Transverse colon (tissue), 4 donors: ENCODE measurements at regions not wholly inside any gene's neighbourhood (a gene's known extent, or its start where the extent isn't known, plus 50 kb on each side); places are given as distances from the start of the nearest gene placed in this dataset.

ENCODE experiments used
- DNase-seq: peaks from one replicate; pipeline ENCODE4 v3.0.0-alpha.2; 2019
- H3K27ac ChIP-seq, 4 donors: fragments of 200-600 bp; sonication (generic); 2 replicates each; pipeline ENCODE4 v1.5.1; 2016 to 2018; ENCODE audit warnings: inconsistent platforms in 4 of 4
- H3K27me3 ChIP-seq: fragments of 200-600 bp; sonication (generic); 2 replicates; pipeline ENCODE4 v1.5.1; 2017; ENCODE audit warnings: inconsistent platforms
- H3K36me3 ChIP-seq, 4 donors: fragments of 200-600 bp; sonication (generic); 2 replicates each; pipeline ENCODE4 v1.5.1; 2017 to 2019; ENCODE audit warnings: inconsistent platforms in 4 of 4
- H3K4me1 ChIP-seq, 4 donors: fragments of 200-600 bp; sonication (generic); 2 replicates each; pipeline ENCODE4 v1.5.1; 2017 to 2020; ENCODE audit warnings: inconsistent platforms in 4 of 4
- H3K4me3 ChIP-seq, 4 donors: fragments of 200-600 bp; sonication (generic); 1 replicate in 1 of 4; 2 replicates in 3 of 4; pipeline versions ENCODE4 v1.5.1 to v1.6.1; 2017 to 2019; ENCODE audit warnings: inconsistent platforms in 4 of 4
- H3K9me3 ChIP-seq, 2 donors: fragments of 200-600 bp; sonication (generic); 2 replicates each; pipeline ENCODE4 v1.5.1; 2017 to 2019; ENCODE audit warnings: inconsistent platforms in 2 of 2
- EP300 ChIP-seq: sonication (generic); formaldehyde crosslinking; IDR thresholded peaks from one replicate; pipeline ENCODE4 v1.6.1; 2017; ENCODE audit warnings: antibody characterized with exemption, low read depth
- POLR2A ChIP-seq: fragments of 450-650 bp; IDR thresholded peaks from one replicate; pipeline ENCODE4 v1.6.1; 2016; ENCODE audit warnings: antibody characterized with exemption, mild to moderate bottlenecking, moderate library complexity
- POLR2AphosphoS5 ChIP-seq, 3 donors: sonication (generic); formaldehyde crosslinking; IDR thresholded peaks; one replicate each; pipeline ENCODE4 v1.6.1; 2016; ENCODE audit warnings: antibody characterized with exemption in 3 of 3
- WGBS, 2 donors: methylation state at CpG; one replicate each; pipeline ENCODE4 v1.1.5; 2018; ENCODE audit warnings: low coverage in 1 of 2; 5-methylcytosine and 5-hydroxymethylcytosine counted together
- in situ Hi-C, 4 donors: fragments of 200-750 bp; cut with MboI; loops; one replicate each; pipeline versions ENCODE4 v1.15.0 to v1.15.1; 2017; ENCODE audit warnings: low sequenced_read_pairs in 3 of 4, low pct_ligation_motif_present in 1 of 4, low pct_unique_long_range_greater_than_20kb in 1 of 4
- intact Hi-C: fragments of 100-400 bp; cut with DNase I; formaldehyde crosslinking; loops from one replicate; pipeline ENCODE4 v1.15.1; 2023; ENCODE audit warnings: low total_unique reads
- TF ChIP-seq, protein P1 (sequence below), 5 experiments: fragments of 200-600 bp in 3 of 5; fragments of 450-650 bp in 2 of 5; sonication (generic) in 3 of 5; IDR thresholded peaks; 1 replicate in 2 of 5; 2 replicates in 3 of 5; pipeline ENCODE4 v1.5.1; 2016 to 2017; ENCODE audit warnings: antibody characterized with exemption in 5 of 5, inconsistent platforms in 3 of 5, mild to moderate bottlenecking in 2 of 5, moderate library complexity in 1 of 5

- in situ Hi-C loops, result no loop called here
Observed at GRCh38 chr1:191589536-191589935, 568.7 kb upstream of the RGS18 start.

GRCh38 chr1:191590578-191590977 is 567.7 kb upstream of the RGS18 start:
- no peaks in the 10 kb centered on the region for H3K9me3 ChIP-seq
- H3K4me1 ChIP-seq, result no peaks in the 10 kb centered on the region
- TF ChIP-seq, protein P1, sequence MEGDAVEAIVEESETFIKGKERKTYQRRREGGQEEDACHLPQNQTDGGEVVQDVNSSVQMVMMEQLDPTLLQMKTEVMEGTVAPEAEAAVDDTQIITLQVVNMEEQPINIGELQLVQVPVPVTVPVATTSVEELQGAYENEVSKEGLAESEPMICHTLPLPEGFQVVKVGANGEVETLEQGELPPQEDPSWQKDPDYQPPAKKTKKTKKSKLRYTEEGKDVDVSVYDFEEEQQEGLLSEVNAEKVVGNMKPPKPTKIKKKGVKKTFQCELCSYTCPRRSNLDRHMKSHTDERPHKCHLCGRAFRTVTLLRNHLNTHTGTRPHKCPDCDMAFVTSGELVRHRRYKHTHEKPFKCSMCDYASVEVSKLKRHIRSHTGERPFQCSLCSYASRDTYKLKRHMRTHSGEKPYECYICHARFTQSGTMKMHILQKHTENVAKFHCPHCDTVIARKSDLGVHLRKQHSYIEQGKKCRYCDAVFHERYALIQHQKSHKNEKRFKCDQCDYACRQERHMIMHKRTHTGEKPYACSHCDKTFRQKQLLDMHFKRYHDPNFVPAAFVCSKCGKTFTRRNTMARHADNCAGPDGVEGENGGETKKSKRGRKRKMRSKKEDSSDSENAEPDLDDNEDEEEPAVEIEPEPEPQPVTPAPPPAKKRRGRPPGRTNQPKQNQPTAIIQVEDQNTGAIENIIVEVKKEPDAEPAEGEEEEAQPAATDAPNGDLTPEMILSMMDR (IDR thresholded peaks at IDR 0.05), result no peak
- TF ChIP-seq EP300, result no peak
- TF ChIP-seq POLR2A, result no peak
- no peak for TF ChIP-seq POLR2AphosphoS5 (IDR thresholded peaks at IDR 0.05)
- 62 to 71% methylated on average over 3 of the region's 3 CpGs for WGBS, 2 donors
- no peak overlapping the region for H3K27ac ChIP-seq
- intact Hi-C loops (no loop called here), in situ Hi-C loops (no loop called here)
- no peaks in the 10 kb centered on the region for H3K27me3 ChIP-seq
- no peaks in the 10 kb centered on the region for H3K36me3 ChIP-seq
- no peak for DNase-seq
- no peak overlapping the region for H3K4me3 ChIP-seq

More at GRCh38 chr1:191589536-191589935, 568.7 kb upstream of the RGS18 start:
- Histone ChIP-seq H3K27me3 (no peaks in the 10 kb centered on the region), H3K27ac (no peak overlapping the region), H3K9me3 (no peaks in the 10 kb centered on the region), H3K4me3 (no peak overlapping the region), H3K36me3 (no peaks in the 10 kb centered on the region), H3K4me1 (no peaks in the 10 kb centered on the region)
- no peak for DNase-seq
- 86% methylated on average over 4 of the region's 4 CpGs for WGBS, 2 donors
- intact Hi-C loops, result no loop called here
- TF ChIP-seq POLR2AphosphoS5 (IDR thresholded peaks at IDR 0.05) (no peak), EP300 (no peak), POLR2A (no peak)
- TF ChIP-seq, protein P1 (IDR thresholded peaks at IDR 0.05), result no peak

DNA sequence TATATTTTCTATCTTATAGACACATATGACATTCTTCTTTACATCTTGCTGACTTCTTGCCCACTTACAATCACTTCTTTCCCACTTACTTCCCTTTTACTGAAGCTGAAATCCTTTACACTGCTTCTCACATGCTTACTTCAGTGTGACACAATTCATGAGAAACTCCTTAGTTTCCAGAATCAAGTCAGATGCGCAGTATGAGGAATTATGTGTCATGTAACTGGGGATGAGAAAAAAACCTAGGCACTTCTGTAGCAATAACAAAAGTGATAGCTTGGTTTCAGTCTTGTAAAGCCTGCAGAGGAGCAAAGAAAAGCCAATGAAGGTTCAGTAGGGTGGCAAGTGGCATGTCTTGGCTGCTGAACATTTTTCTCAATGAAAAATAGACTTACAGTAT is 566.2 kb upstream of the RGS18 start:
- TF ChIP-seq POLR2AphosphoS5 (IDR thresholded peaks at IDR 0.05), result no peak
- no peak for TF ChIP-seq POLR2A
- TF ChIP-seq, protein P1 (IDR thresholded peaks at IDR 0.05), result no peak
- no peak for TF ChIP-seq EP300
- no peaks in the 10 kb centered on the region for H3K36me3 ChIP-seq
- DNase-seq, result no peak
- no peak overlapping the region for H3K4me3 ChIP-seq
- no peaks in the 10 kb centered on the region for H3K9me3 ChIP-seq
- no peak overlapping the region for H3K27ac ChIP-seq
- in situ Hi-C loops, result no loop called here
- WGBS, 2 donors, result 69 to 94% methylated on average over 1 of the region's 1 CpG
- intact Hi-C loops, result no loop called here
- no peaks in the 10 kb centered on the region for H3K27me3 ChIP-seq
- no peaks in the 10 kb centered on the region for H3K4me1 ChIP-seq

DNA sequence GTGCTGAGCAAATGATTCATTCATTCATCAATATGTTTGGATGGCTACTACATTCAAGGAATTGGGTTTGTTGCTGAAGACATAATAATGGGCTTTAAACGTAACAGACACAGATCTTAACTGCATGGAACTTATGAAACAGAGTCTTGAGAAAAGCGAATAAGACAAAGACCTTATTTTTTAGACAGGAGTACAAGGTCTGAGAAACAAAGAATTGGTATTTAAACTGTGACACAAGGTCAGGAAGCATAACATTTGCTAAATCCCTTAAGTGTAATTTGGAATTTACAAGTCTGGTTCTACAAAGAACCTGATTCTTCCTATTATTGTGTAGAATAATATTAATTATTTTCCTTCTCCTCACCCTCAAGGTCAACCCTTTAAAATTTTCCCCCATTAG is 565.4 kb upstream of the RGS18 start:
- no peak for DNase-seq
- Histone ChIP-seq H3K27ac (no peak overlapping the region), H3K27me3 (no peaks in the 10 kb centered on the region), H3K36me3 (no peaks in the 10 kb centered on the region), H3K9me3 (no peaks in the 10 kb centered on the region), H3K4me3 (no peak overlapping the region), H3K4me1 (no peaks in the 10 kb centered on the region)
- 62 to 68% methylated on average over 2 of the region's 2 CpGs for WGBS, 2 donors
- intact Hi-C loops (no loop called here), in situ Hi-C loops (no loop called here)
- TF ChIP-seq POLR2AphosphoS5 (IDR thresholded peaks at IDR 0.05) (no peak), EP300 (no peak), POLR2A (no peak)
- TF ChIP-seq, protein P1 (IDR thresholded peaks at IDR 0.05), result no peak
